Effector memory CD8-positive, alpha-beta T cell (primary cell): ENCODE measurements at regions not wholly inside any gene's neighbourhood (a gene's known extent, or its start where the extent isn't known, plus 50 kb on each side); places are given as distances from the start of the nearest gene placed in this dataset.
"Not testable (repeated sequence)": the region's sequence is repeated elsewhere in the genome, so short reads cannot be mapped to it uniquely, and the experiment has no call there.

Experiments
- ATAC-seq: fragments of 150-1000 bp; cut with Tn5 transposase; replicated peaks from 2 replicates; pipeline ENCODE4 v1.10.0; 2021; ENCODE audit warnings: mild to moderate bottlenecking, moderate library complexity
- DNase-seq, 3 experiments: peaks; one replicate each; pipeline ENCODE4 v3.0.0; 2021
- H3K27ac Mint-ChIP-seq, 2 donors: one replicate each; pipeline ENCODE4 v1.8.0; 2022; ENCODE audit warnings: mild to moderate bottlenecking in 2 of 2, mixed read lengths in 2 of 2, moderate library complexity in 2 of 2
- H3K27me3 Mint-ChIP-seq, 2 donors: one replicate each; pipeline ENCODE4 v1.8.0; 2022; ENCODE audit warnings: mixed read lengths in 2 of 2
- H3K36me3 Mint-ChIP-seq: one replicate; pipeline ENCODE4 v1.8.0; 2022; ENCODE audit warnings: mild to moderate bottlenecking, moderate library complexity, mixed read lengths; ENCODE audit not compliant: insufficient read depth
- H3K4me1 Mint-ChIP-seq, 2 donors: one replicate each; pipeline ENCODE4 v1.8.0; 2022; ENCODE audit warnings: low read depth in 2 of 2, mixed read lengths in 2 of 2
- H3K4me3 Mint-ChIP-seq, 2 donors: one replicate each; pipeline ENCODE4 v1.8.0; 2022; ENCODE audit warnings: mild to moderate bottlenecking in 2 of 2, mixed read lengths in 2 of 2, moderate library complexity in 2 of 2
- H3K9me3 Mint-ChIP-seq, 2 donors: one replicate each; pipeline ENCODE4 v1.8.0; 2022; ENCODE audit warnings: mixed read lengths in 2 of 2

- Mint-ChIP-seq H3K27me3 (peaks cover 44 to 52% of the 10 kb centered on the region in 2 donors), H3K27ac (no peak overlapping the region), H3K4me3 (no peak overlapping the region), H3K4me1 (no peaks in the 10 kb centered on the region), H3K36me3 (no peaks in the 10 kb centered on the region), H3K9me3 (peaks cover 0 to 4% of the 10 kb centered on the region in 2 donors)
- DNase-seq (no peak), ATAC-seq (no peak)
Observed at GRCh38 chr12:115870021-115870420, 407.5 kb downstream of the MED13L start.

- peaks cover 41 to 52% of the 10 kb centered on the region in 2 donors for H3K27me3 Mint-ChIP-seq
- DNase-seq (no peak), ATAC-seq (no peak)
- H3K9me3 Mint-ChIP-seq, result peaks cover 0 to 2% of the 10 kb centered on the region in 2 donors
- no peaks in the 10 kb centered on the region for H3K4me1 Mint-ChIP-seq
- no peak overlapping the region for H3K27ac Mint-ChIP-seq
- H3K36me3 Mint-ChIP-seq, result no peaks in the 10 kb centered on the region
- no peak overlapping the region for H3K4me3 Mint-ChIP-seq
Observed at GRCh38 chr12:115869604-115870003, 407.9 kb downstream of the MED13L start.

GRCh38 chr12:115868624-115869023 lies 408.9 kb downstream of the MED13L start:
- Mint-ChIP-seq H3K36me3 (no peaks in the 10 kb centered on the region), H3K27ac (no peak overlapping the region), H3K4me1 (no peaks in the 10 kb centered on the region), H3K27me3 (peaks cover 35 to 47% of the 10 kb centered on the region in 2 donors), H3K4me3 (no peak overlapping the region), H3K9me3 (no peaks in the 10 kb centered on the region)
- DNase-seq (no peak), ATAC-seq (no peak)

- H3K27me3 Mint-ChIP-seq, result peaks cover 33 to 42% of the 10 kb centered on the region in 2 donors
- no peaks in the 10 kb centered on the region for H3K4me1 Mint-ChIP-seq
- H3K36me3 Mint-ChIP-seq, result no peaks in the 10 kb centered on the region
- no peak overlapping the region for H3K27ac Mint-ChIP-seq
- no peaks in the 10 kb centered on the region for H3K9me3 Mint-ChIP-seq
- H3K4me3 Mint-ChIP-seq, result no peak overlapping the region
- ATAC-seq (no peak), DNase-seq (no peak)
Observed at GRCh38 chr12:115867854-115868253, 409.6 kb downstream of the MED13L start.

GRCh38 chr12:115866909-115867525 lies 410.5 kb downstream of the MED13L start:
- ATAC-seq (no peak), DNase-seq (no peak)
- no peak overlapping the region for H3K27ac Mint-ChIP-seq
- peaks cover 27 to 44% of the 10 kb centered on the region in 2 donors for H3K27me3 Mint-ChIP-seq
- no peaks in the 10 kb centered on the region for H3K4me1 Mint-ChIP-seq
- H3K9me3 Mint-ChIP-seq, result no peaks in the 10 kb centered on the region
- no peak overlapping the region for H3K4me3 Mint-ChIP-seq
- H3K36me3 Mint-ChIP-seq, result no peaks in the 10 kb centered on the region

- not testable (repeated sequence) for H3K9me3 Mint-ChIP-seq, H3K4me1 Mint-ChIP-seq, H3K27ac Mint-ChIP-seq, DNase-seq, ATAC-seq, H3K36me3 Mint-ChIP-seq, H3K4me3 Mint-ChIP-seq
- H3K27me3 Mint-ChIP-seq, result peaks cover 28 to 46% of the 10 kb centered on the region in 2 donors
Observed at GRCh38 chr12:115866281-115866680, 411.2 kb downstream of the MED13L start.

GRCh38 chr12:115864396-115864795 lies 413.1 kb downstream of the MED13L start:
- Mint-ChIP-seq H3K4me1 (no peaks in the 10 kb centered on the region), H3K27me3 (peaks cover 28 to 42% of the 10 kb centered on the region in 2 donors), H3K36me3 (no peaks in the 10 kb centered on the region), H3K27ac (no peak overlapping the region), H3K9me3 (peaks cover 0 to 2% of the 10 kb centered on the region in 2 donors), H3K4me3 (no peak overlapping the region)
- ATAC-seq (no peak), DNase-seq (no peak)

GRCh38 chr12:115860619-115861018 lies 416.9 kb downstream of the MED13L start:
- Mint-ChIP-seq H3K9me3 (peaks cover 0 to 2% of the 10 kb centered on the region in 2 donors), H3K27me3 (peaks cover 22 to 29% of the 10 kb centered on the region in 2 donors), H3K36me3 (no peaks in the 10 kb centered on the region), H3K4me1 (no peaks in the 10 kb centered on the region), H3K27ac (no peak overlapping the region), H3K4me3 (no peak overlapping the region)
- DNase-seq (no peak), ATAC-seq (no peak)

- Mint-ChIP-seq H3K4me3 (no peak overlapping the region), H3K9me3 (peaks cover 0 to 2% of the 10 kb centered on the region in 2 donors), H3K27ac (no peak overlapping the region), H3K27me3 (peaks cover 22 to 29% of the 10 kb centered on the region in 2 donors), H3K36me3 (no peaks in the 10 kb centered on the region), H3K4me1 (no peaks in the 10 kb centered on the region)
- ATAC-seq (no peak), DNase-seq (no peak)
Observed at GRCh38 chr12:115859231-115859630, 418.3 kb downstream of the MED13L start.

- no peak overlapping the region for H3K4me3 Mint-ChIP-seq
- H3K27ac Mint-ChIP-seq, result no peak overlapping the region
- DNase-seq (no peak), ATAC-seq (no peak)
- H3K4me1 Mint-ChIP-seq, result no peaks in the 10 kb centered on the region
- peaks cover 22 to 29% of the 10 kb centered on the region in 2 donors for H3K27me3 Mint-ChIP-seq
- peaks cover 0 to 2% of the 10 kb centered on the region in 2 donors for H3K9me3 Mint-ChIP-seq
- no peaks in the 10 kb centered on the region for H3K36me3 Mint-ChIP-seq
Observed at GRCh38 chr12:115857923-115858322, 419.6 kb downstream of the MED13L start.

GRCh38 chr12:115857160-115857920 lies 420.2 kb downstream of the MED13L start:
- H3K27ac Mint-ChIP-seq, result no peak overlapping the region
- H3K4me1 Mint-ChIP-seq, result no peaks in the 10 kb centered on the region
- no peak overlapping the region for H3K4me3 Mint-ChIP-seq
- ATAC-seq (no peak), DNase-seq (no peak)
- peaks cover 0 to 2% of the 10 kb centered on the region in 2 donors for H3K9me3 Mint-ChIP-seq
- H3K27me3 Mint-ChIP-seq, result peaks cover 22 to 28% of the 10 kb centered on the region in 2 donors
- no peaks in the 10 kb centered on the region for H3K36me3 Mint-ChIP-seq

- no peak overlapping the region for H3K4me3 Mint-ChIP-seq
- H3K4me1 Mint-ChIP-seq, result no peaks in the 10 kb centered on the region
- H3K27ac Mint-ChIP-seq, result no peak overlapping the region
- DNase-seq (no peak), ATAC-seq (no peak)
- H3K9me3 Mint-ChIP-seq, result peaks cover 0 to 1% of the 10 kb centered on the region in 2 donors
- peaks cover 0 to 8% of the 10 kb centered on the region in 2 donors for H3K27me3 Mint-ChIP-seq
- H3K36me3 Mint-ChIP-seq, result no peaks in the 10 kb centered on the region
Observed at GRCh38 chr12:115852054-115852453, 425.4 kb downstream of the MED13L start.

GRCh38 chr12:115850957-115851356 lies 426.5 kb downstream of the MED13L start:
- H3K4me3 Mint-ChIP-seq, result no peak overlapping the region
- peaks cover 0 to 8% of the 10 kb centered on the region in 2 donors for H3K27me3 Mint-ChIP-seq
- peaks cover 2% of the 10 kb centered on the region for H3K36me3 Mint-ChIP-seq
- ATAC-seq (no peak), DNase-seq (no peak)
- H3K9me3 Mint-ChIP-seq, result peaks cover 0 to 1% of the 10 kb centered on the region in 2 donors
- H3K27ac Mint-ChIP-seq, result no peak overlapping the region
- H3K4me1 Mint-ChIP-seq, result no peaks in the 10 kb centered on the region
